Fibroblast of peridontal ligament (primary cell): ENCODE measurements at regions not wholly inside any gene's neighbourhood (a gene's known extent, or its start where the extent isn't known, plus 50 kb on each side); places are given as distances from the start of the nearest gene placed in this dataset.
A peak's percentile ranks its signal among the peaks of the same experiment; 100 is the strongest.

Experiments
- DNase-seq: peaks from one replicate; pipeline ENCODE4 v3.0.0-alpha.2; 2010; ENCODE audit errors: extremely low read depth

- DNase-seq = no peak
Observed at GRCh38 chr1:220982686-220983085, 103.4 kb downstream of the HLX start.

GRCh38 chr1:220983877-220984635, 104.8 kb downstream of the HLX start:
- DNase-seq = no peak

GRCh38 chr1:220990427-220991339, 111.4 kb downstream of the HLX start:
- peak; percentile 63 for DNase-seq

DNA sequence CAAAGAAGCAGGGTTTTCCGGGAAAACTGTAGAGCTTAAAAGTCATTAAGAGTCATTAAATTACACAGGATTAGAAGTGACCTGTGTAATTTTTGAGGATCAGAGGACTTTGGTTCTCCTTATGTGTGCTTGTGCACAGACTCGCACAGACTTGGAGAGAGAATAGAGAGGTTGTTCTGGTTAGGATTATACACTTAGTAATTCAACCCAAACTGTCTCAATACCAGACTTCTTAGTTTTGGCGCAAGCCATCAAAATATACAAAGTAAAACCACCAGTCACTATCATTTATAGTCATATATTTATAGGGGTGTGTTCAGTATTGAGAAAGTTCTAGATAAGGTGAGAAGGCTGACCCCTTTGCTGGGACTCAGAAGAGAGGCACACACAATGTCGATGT, 112.3 kb downstream of the HLX start:
- DNase-seq = no peak

- DNase-seq = no peak
Observed at GRCh38 chr1:220991959-220992704, 112.9 kb downstream of the HLX start.

GRCh38 chr1:220992705-220993052, 113.4 kb downstream of the HLX start:
- DNase-seq = no peak

GRCh38 chr1:220994671-220995070, 115.4 kb downstream of the HLX start:
- no peak for DNase-seq

DNA sequence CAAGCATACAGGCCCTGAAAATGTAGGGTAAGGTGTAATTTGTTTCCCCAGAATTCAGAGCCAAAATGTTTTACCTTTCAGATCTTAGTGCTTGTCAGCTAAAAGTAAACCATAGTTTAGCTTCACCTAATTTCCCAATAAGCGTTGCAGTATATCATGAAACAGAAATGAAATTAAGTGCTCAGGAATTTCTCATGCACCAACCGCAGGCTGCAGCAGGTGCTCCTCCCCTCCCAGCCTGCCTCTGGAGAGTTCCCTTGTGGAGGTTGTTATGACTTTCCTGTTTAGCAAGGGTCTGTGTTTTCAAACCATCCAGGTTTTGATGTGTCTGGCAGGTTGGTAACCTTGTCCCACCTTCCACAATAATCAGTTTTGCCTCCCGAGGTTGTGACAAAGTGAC, 118.5 kb downstream of the HLX start:
- DNase-seq = no peak

GRCh38 chr1:220999872-221000863, 120.9 kb downstream of the HLX start:
- no peak for DNase-seq

DNA sequence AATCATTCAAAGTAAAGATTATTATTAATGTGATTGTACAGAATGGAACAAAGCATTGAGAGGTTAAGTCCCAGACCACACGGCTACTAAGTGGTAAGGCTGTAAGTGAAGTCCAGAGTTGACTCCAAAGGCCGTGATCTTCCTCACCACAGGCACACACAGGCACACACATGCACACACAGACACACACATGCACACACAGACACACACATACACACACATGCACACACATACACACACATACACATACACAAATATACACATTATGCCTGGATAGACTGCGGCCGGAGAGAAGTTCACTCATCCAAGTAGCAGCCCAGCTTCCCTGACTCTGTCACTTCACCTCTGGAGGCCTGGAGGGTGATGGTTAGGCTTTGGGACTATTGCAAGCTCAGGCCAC, 121.9 kb downstream of the HLX start:
- DNase-seq = no peak

- no peak for DNase-seq
Observed at GRCh38 chr1:221002601-221003000, 123.4 kb downstream of the HLX start.

GRCh38 chr1:221011145-221011544, 131.9 kb downstream of the HLX start:
- peak; percentile 7 for DNase-seq

DNA sequence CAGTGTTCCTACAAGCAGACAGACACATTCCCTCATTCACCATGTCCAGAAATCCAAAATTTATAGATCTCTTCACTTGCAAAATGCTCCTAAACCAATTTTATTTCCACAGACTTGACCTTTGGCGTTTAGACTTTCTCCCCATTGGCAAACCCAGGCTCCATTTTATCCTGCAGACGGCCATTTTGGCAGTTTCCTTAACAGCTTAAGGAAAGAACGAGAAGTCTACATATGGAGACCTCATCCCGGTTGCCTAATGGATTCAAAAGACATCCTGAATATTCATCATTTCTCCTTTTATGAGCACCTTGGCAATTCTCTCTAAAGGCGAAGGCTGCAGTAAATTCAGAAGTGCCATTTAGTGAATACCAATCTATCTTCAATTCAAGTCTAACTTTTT, 132.9 kb downstream of the HLX start:
- DNase-seq = no peak

DNA sequence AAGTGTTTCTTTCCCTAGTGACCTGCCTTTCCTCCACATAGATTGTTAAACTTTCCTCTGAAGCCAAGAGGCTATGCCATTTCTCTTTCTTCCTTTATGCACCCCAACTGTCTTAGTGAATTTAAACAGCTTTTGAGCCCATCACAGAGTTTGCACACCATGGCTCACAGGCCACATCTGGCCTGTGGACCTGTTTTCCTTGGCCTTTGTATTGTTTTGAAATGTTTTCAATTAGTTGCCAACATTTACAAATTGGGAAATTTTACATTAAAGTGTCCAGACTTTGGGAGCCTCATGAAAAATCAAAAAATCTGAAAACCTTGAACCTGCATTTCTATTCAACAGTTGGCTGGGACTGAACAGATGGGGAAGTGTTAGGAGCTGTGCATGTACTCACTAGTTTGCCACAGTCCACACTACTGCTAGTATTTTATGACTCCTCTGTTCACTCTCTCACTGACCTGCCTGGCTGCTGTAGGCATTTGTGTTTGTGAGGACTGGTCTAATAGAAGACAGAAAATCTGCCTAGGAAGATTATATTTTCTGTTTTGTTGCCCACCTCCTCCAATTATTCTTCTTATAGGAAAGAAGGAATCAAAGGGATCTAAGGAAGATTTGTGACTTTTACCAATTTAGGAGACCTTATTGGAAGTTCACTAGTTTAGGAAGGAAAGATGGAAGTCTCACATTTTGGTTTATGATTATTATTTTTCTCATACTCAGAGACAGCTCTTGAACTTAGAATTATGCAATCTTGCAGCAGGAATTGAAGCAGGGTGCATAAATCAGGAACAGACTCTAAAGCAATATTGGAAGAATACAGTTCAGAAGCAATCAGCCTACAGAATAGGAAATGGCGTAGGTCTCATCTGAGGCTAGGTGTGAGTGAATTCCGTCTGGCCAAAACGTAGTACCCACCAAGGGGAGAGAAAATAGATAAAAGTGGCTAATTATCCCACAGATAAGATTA, 134.7 kb downstream of the HLX start:
- DNase-seq = peak; percentile 4

GRCh38 chr1:221015159-221015790, 136.0 kb downstream of the HLX start:
- no peak for DNase-seq

GRCh38 chr1:221016751-221017150, 137.5 kb downstream of the HLX start:
- no peak for DNase-seq

DNA sequence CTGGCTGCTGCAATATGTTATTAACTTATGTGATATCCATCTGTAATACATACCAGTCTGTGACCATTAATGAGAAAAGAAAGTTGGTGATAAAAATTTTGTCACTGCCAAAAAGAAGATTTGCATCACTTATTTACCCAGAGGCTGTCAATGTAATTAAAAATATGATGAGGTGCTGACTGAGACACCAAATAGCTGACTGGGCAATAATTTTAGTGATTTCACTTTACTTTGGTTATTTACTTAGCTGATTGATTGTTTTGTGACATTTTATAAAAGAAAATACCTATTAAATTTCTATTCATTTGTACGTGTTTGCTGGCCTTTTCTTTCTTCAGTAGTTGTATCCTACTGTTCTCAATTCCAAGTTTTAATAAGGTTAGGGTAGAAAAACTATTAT, 139.2 kb downstream of the HLX start:
- DNase-seq = no peak

DNA sequence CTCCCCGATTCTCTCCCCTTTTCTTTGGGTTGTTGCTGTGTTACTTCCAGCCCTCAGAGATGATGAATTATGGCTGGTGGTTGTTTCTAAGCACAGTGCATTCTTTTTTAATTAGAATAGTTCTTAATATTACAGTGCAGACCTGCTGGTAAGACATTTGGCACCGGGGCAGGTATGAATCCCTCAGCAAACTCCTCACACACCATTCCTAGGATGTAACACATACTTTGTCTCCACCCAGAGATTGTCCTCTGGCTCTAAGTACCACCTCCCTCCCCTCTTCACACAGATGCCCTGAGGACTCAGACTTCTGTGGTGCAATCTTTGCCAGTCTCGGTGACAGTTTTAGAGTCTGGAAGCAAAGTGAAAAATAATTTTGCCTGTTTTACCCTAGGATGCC, 143.1 kb downstream of the HLX start:
- no peak for DNase-seq

DNA sequence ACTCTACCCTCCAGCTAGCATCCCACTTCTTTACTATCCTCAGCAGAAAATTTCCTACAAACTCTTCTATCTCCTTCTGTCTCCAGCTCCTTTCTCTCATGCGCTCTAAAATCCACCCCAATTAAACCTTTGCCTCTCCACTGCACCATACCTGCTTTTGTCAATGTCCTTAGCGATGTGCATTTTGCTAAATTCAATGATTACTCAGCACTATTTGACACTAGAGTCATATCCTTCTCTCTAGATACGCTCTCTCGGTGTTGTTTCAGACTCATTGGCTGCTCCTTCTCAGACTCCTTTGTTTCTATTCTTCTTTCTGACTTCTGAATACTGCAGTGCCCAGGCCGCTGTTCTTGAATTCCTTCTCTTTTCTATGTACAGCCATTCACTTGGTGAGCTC, 144.2 kb downstream of the HLX start:
- no peak for DNase-seq

- DNase-seq = no peak
Observed at GRCh38 chr1:221025501-221025900, 146.3 kb downstream of the HLX start.
